Keratinocyte (primary cell): ENCODE measurements at regions not wholly inside any gene's neighbourhood (a gene's known extent, or its start where the extent isn't known, plus 50 kb on each side); places are given as distances from the start of the nearest gene placed in this dataset.

Experiments
- CTCF ChIP-seq, 3 experiments: IDR thresholded peaks in 1 of 3; conservative IDR thresholded peaks in 1 of 3; optimal IDR thresholded peaks in 1 of 3; 2 replicates in 2 of 3; 3 replicates in 1 of 3; pipeline versions ENCODE3 to v1.5.1; 2011; ENCODE audit warnings: low read length in 3 of 3, mild to moderate bottlenecking in 3 of 3, moderate library complexity in 2 of 3, control low read depth in 1 of 3, inconsistent platforms in 1 of 3; ENCODE audit not compliant: insufficient read depth in 2 of 3; ENCODE audit errors: extremely low read depth in 1 of 3
- EZH2 ChIP-seq: IDR thresholded peaks from one replicate; pipeline ENCODE4 v1.6.1; 2012; ENCODE audit warnings: inconsistent platforms, mild to moderate bottlenecking, low read length, moderate library complexity

GRCh38 chr2:62326735-62327134 is 130.8 kb downstream of the B3GNT2 start:
- TF ChIP-seq CTCF (optimal IDR thresholded peaks at IDR 0.05 in 1 of 3, IDR thresholded peaks at IDR 0.05 in 1 of 3, conservative IDR thresholded peaks at IDR 0.05 in 1 of 3; ENCODE audit: extremely low read depth in 1 of 3, insufficient read depth in 2 of 3, low read length in 3 of 3) (no peak), EZH2 (no peak)
